Gastroesophageal sphincter (tissue), 3 donors: ENCODE measurements at regions not wholly inside any gene's neighbourhood (a gene's known extent, or its start where the extent isn't known, plus 50 kb on each side); places are given as distances from the start of the nearest gene placed in this dataset.

ENCODE experiments used
- EP300 ChIP-seq: sonication (generic); formaldehyde crosslinking; IDR thresholded peaks from one replicate; pipeline ENCODE4 v1.6.1; 2017; ENCODE audit warnings: antibody characterized with exemption, mild to moderate bottlenecking
- POLR2A ChIP-seq, 2 donors: fragments of 450-650 bp; IDR thresholded peaks; one replicate each; pipeline ENCODE4 v1.6.1; 2017; ENCODE audit warnings: antibody characterized with exemption in 2 of 2, mild to moderate bottlenecking in 2 of 2, moderate library complexity in 1 of 2
- POLR2AphosphoS5 ChIP-seq: sonication (generic); formaldehyde crosslinking; IDR thresholded peaks from one replicate; pipeline ENCODE4 v1.6.1; 2017; ENCODE audit warnings: antibody characterized with exemption
- TF ChIP-seq, protein P1 (sequence below), 4 experiments: fragments of 200-600 bp in 2 of 4; fragments of 450-650 bp in 2 of 4; sonication (generic) in 1 of 4; IDR thresholded peaks; one replicate each; pipeline ENCODE4 v1.5.1; 2017 to 2019; ENCODE audit warnings: antibody characterized with exemption in 4 of 4, mild to moderate bottlenecking in 2 of 4, moderate library complexity in 2 of 4

DNA sequence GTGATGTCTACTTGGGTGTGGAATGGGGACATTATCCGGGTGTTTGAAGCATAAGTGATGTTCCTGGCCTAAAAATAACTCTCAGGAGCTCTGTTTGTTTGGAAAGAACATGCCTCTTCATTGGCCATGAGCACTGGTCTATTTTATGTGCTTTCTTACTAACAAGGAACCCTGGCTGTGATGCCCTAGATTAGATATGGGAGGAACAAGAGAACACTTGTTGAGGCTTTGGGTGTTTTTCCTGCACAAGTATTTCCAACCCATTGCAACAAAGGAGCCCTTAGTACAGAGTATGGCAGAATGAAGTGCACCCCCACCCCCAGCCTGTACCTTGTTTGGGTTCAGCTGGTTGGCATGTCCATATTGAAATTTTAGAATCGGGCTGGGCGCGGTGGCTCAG is 95.9 kb downstream of the SLC4A3 start:
- TF ChIP-seq POLR2A (IDR thresholded peaks at IDR 0.05): no peak
- TF ChIP-seq, protein P1, sequence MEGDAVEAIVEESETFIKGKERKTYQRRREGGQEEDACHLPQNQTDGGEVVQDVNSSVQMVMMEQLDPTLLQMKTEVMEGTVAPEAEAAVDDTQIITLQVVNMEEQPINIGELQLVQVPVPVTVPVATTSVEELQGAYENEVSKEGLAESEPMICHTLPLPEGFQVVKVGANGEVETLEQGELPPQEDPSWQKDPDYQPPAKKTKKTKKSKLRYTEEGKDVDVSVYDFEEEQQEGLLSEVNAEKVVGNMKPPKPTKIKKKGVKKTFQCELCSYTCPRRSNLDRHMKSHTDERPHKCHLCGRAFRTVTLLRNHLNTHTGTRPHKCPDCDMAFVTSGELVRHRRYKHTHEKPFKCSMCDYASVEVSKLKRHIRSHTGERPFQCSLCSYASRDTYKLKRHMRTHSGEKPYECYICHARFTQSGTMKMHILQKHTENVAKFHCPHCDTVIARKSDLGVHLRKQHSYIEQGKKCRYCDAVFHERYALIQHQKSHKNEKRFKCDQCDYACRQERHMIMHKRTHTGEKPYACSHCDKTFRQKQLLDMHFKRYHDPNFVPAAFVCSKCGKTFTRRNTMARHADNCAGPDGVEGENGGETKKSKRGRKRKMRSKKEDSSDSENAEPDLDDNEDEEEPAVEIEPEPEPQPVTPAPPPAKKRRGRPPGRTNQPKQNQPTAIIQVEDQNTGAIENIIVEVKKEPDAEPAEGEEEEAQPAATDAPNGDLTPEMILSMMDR (IDR thresholded peaks at IDR 0.05): no peak
- TF ChIP-seq POLR2AphosphoS5: no peak
- no peak for TF ChIP-seq EP300
